GM23338 (cell line): ENCODE measurements at regions not wholly inside any gene's neighbourhood (a gene's known extent, or its start where the extent isn't known, plus 50 kb on each side); places are given as distances from the start of the nearest gene placed in this dataset.
A peak's percentile ranks its signal among the peaks of the same experiment; 100 is the strongest.

Experiments
- ATAC-seq: fragments of 200-7000 bp; cut with Tn5 transposase; 3 replicates; pipeline ENCODE4 v1.9.1; 2020
- DNase-seq: peaks from one replicate; pipeline ENCODE4 v3.0.0-alpha.2; 2015; ENCODE audit warnings: low spot score
- H2AFZ ChIP-seq: fragments of 200-600 bp; sonication (generic); 2 replicates; pipeline ENCODE4 v1.8.0; 2016; ENCODE audit warnings: antibody characterized with exemption, mild to moderate bottlenecking, moderate library complexity
- H3F3A ChIP-seq: fragments of 200-600 bp; sonication (generic); replicated peaks from 2 replicates; pipeline ENCODE4 v1.8.0; 2017; ENCODE audit warnings: antibody characterized with exemption, mixed run types, low read depth
- H3K27ac ChIP-seq: fragments of 200-600 bp; sonication (generic); 2 replicates; pipeline ENCODE4 v1.6.1; 2016; ENCODE audit warnings: low read depth
- H3K27me3 ChIP-seq: fragments of 200-600 bp; sonication (generic); 2 replicates; pipeline ENCODE4 v1.8.0; 2016; ENCODE audit warnings: mild to moderate bottlenecking, mixed run types, moderate library complexity; ENCODE audit not compliant: insufficient read depth
- H3K36me3 ChIP-seq: fragments of 200-600 bp; sonication (generic); 2 replicates; pipeline ENCODE4 v1.8.0; 2016; ENCODE audit warnings: mild to moderate bottlenecking; ENCODE audit not compliant: insufficient read depth
- H3K4me1 ChIP-seq: fragments of 200-600 bp; sonication (generic); 2 replicates; pipeline ENCODE4 v1.8.0; 2016; ENCODE audit warnings: mild to moderate bottlenecking, moderate library complexity; ENCODE audit not compliant: insufficient read depth
- H3K4me2 ChIP-seq: fragments of 200-600 bp; sonication (generic); 2 replicates; pipeline ENCODE4 v1.7.1; 2017; ENCODE audit warnings: mixed run types
- H3K4me3 ChIP-seq: fragments of 200-600 bp; sonication (generic); 2 replicates; pipeline ENCODE4 v1.6.1; 2016; ENCODE audit warnings: mixed run types
- H3K79me2 ChIP-seq: fragments of 200-600 bp; sonication (generic); replicated peaks from 2 replicates; pipeline ENCODE4 v1.8.0; 2017; ENCODE audit warnings: mild to moderate bottlenecking; ENCODE audit not compliant: insufficient read depth
- H3K9me2 ChIP-seq: fragments of 200-600 bp; sonication (generic); 2 replicates; pipeline ENCODE4 v1.8.0; 2017; ENCODE audit not compliant: insufficient read depth
- H4K20me1 ChIP-seq: fragments of 200-600 bp; sonication (generic); replicated peaks from 2 replicates; pipeline ENCODE4 v1.8.0; 2017; ENCODE audit warnings: mild to moderate bottlenecking; ENCODE audit not compliant: insufficient read depth
- H3K27ac Mint-ChIP-seq: 2 replicates; pipeline ENCODE4 v1.8.0; 2020; ENCODE audit warnings: inconsistent platforms, mild to moderate bottlenecking, moderate library complexity, mixed read lengths
- H3K27me3 Mint-ChIP-seq: 3 replicates; pipeline ENCODE4 v1.8.0; 2022; ENCODE audit warnings: low read depth, mild to moderate bottlenecking, moderate library complexity, mixed read lengths, inconsistent platforms; ENCODE audit not compliant: insufficient read depth, poor library complexity
- H3K36me3 Mint-ChIP-seq: 3 replicates; pipeline ENCODE4 v1.8.0; 2021; ENCODE audit warnings: low read depth, mild to moderate bottlenecking, inconsistent platforms, moderate library complexity, mixed read lengths
- H3K4me1 Mint-ChIP-seq: 3 replicates; pipeline ENCODE4 v1.8.0; 2020; ENCODE audit warnings: mild to moderate bottlenecking, inconsistent platforms, mixed read lengths
- H3K4me3 Mint-ChIP-seq: 3 replicates; pipeline ENCODE4 v1.8.0; 2021; ENCODE audit warnings: moderate library complexity, mild to moderate bottlenecking, inconsistent platforms, mixed read lengths
- H3K9me3 Mint-ChIP-seq: 3 replicates; pipeline ENCODE4 v1.8.0; 2020; ENCODE audit warnings: moderate library complexity, mild to moderate bottlenecking, inconsistent platforms, mixed read lengths
- CREB1 ChIP-seq: fragments of 250-450 bp; sonication (Bioruptor Pico); IDR thresholded peaks from 2 replicates; pipeline ENCODE4 v1.5.0; 2020; ENCODE audit warnings: low read depth, mild to moderate bottlenecking, moderate library complexity
- CTCF ChIP-seq, 2 experiments: fragments of 200-600 bp in 1 of 2; sonication (generic) in 1 of 2; conservative IDR thresholded peaks; 2 replicates each; pipeline versions ENCODE4 v1.5.1 to v1.6.1; 2016 to 2017; ENCODE audit warnings: antibody characterized with exemption in 2 of 2, low read depth in 2 of 2, mild to moderate bottlenecking in 2 of 2, moderate library complexity in 1 of 2
- EZH2phosphoT487 ChIP-seq: fragments of 200-600 bp; sonication (generic); IDR thresholded peaks from one replicate; pipeline ENCODE4 v1.8.1; 2018; ENCODE audit warnings: antibody characterized with exemption; ENCODE audit not compliant: unreplicated experiment
- ZNF331 ChIP-seq: fragments of 250-450 bp; sonication (Bioruptor Pico); IDR thresholded peaks from 2 replicates; pipeline ENCODE4 v1.5.0; 2020; ENCODE audit warnings: low read depth, mild to moderate bottlenecking, moderate library complexity
- ZNF462 ChIP-seq: fragments of 250-450 bp; sonication (Bioruptor Pico); IDR thresholded peaks from 2 replicates; pipeline ENCODE4 v1.5.0; 2020; ENCODE audit warnings: mild to moderate bottlenecking, moderate library complexity

GRCh38 chr18:29057703-29058102 lies 880.8 kb upstream of the CDH2 start:
- H3K36me3 Mint-ChIP-seq, result no peaks in the 10 kb centered on the region
- Histone ChIP-seq H3K4me2 (no peak overlapping the region), H2AFZ (no peak overlapping the region), H3K27me3 (no peaks in the 10 kb centered on the region), H3K27ac (no peak overlapping the region), H3K4me1 (no peaks in the 10 kb centered on the region), H3K36me3 (no peaks in the 10 kb centered on the region), H3K9me2 (no peaks in the 10 kb centered on the region), H4K20me1 (no peaks in the 10 kb centered on the region), H3K79me2 (no peaks in the 10 kb centered on the region), H3K4me3 (no peak overlapping the region), H3F3A (no peaks in the 10 kb centered on the region)
- no peak overlapping the region for H3K4me3 Mint-ChIP-seq
- H3K4me1 Mint-ChIP-seq, result 0 out of 3 replicates have a peak, but pooled peaks cover 2% of the 10 kb centered on the region
- DNase-seq, result no peak
- no peak for ATAC-seq
- H3K27me3 Mint-ChIP-seq, result no peaks in the 10 kb centered on the region
- TF ChIP-seq ZNF331 (CRISPR knock-in tag) (no peak), CREB1 (CRISPR knock-in tag) (no peak), EZH2phosphoT487 (no peak)
- H3K9me3 Mint-ChIP-seq, result no peaks in the 10 kb centered on the region
- no peak overlapping the region for H3K27ac Mint-ChIP-seq

GRCh38 chr18:29056800-29057199 lies 879.9 kb upstream of the CDH2 start:
- DNase-seq (no peak), ATAC-seq (no peak)
- Histone ChIP-seq H3K9me2 (no peaks in the 10 kb centered on the region), H3F3A (no peaks in the 10 kb centered on the region), H3K4me2 (no peak overlapping the region), H3K36me3 (no peaks in the 10 kb centered on the region), H3K27me3 (no peaks in the 10 kb centered on the region), H3K4me1 (no peaks in the 10 kb centered on the region), H4K20me1 (no peaks in the 10 kb centered on the region), H3K27ac (no peak overlapping the region), H2AFZ (peak overlapping the region; percentile 4; the same call in 1 of the 2 replicates), H3K4me3 (no peak overlapping the region), H3K79me2 (no peaks in the 10 kb centered on the region)
- Mint-ChIP-seq H3K4me1 (no peaks in the 10 kb centered on the region), H3K9me3 (peaks cover 8% of the 10 kb centered on the region; the same call in 1 of the 3 replicates), H3K27me3 (no peaks in the 10 kb centered on the region), H3K36me3 (no peaks in the 10 kb centered on the region), H3K27ac (no peak overlapping the region), H3K4me3 (no peak overlapping the region)
- TF ChIP-seq CTCF (conservative IDR thresholded peaks at IDR 0.05; ENCODE audit: low read depth in 2 of 2) (0 out of 4 replicates have a peak, but pooled peaks of 1 of the 2 experiments have one; percentile 5), ZNF462 (no peak)
